ENCODE measurements at regions not wholly inside any gene's neighbourhood (a gene's known extent, or its start where the extent isn't known, plus 50 kb on each side); places are given as distances from the start of the nearest gene placed in this dataset.

DNA sequence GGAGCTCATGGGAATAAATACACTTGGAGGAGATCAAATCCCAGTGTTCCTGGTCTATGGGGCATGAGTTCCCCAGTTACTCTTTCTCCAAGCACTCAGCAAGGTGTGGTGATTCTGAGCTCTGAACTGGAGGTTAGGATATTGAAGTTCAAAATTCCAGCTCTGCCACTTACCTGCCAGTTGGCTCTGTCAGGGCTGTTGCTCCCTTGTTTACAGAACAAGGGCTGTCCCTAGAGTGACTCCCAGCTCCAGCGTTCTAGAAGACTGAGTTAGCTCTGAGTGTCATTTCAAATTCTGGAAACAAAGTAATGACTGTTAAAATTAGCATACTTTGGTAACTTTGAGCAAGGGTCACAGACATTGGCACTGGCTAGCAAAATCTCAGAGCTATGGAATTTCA lies 69.7 kb upstream of the ZBED5 start:
- Histone ChIP-seq H3K36me3 (ENCODE audit: control insufficient read depth in 2 of 2, insufficient read depth in 2 of 2, low read length in 2 of 2) (no peaks in the 10 kb centered on the region), H3K27me3 (ENCODE audit: control insufficient read depth in 1 of 2, insufficient read depth in 2 of 2, low read length in 2 of 2) (no peaks in the 10 kb centered on the region), H3K9ac (ENCODE audit: low read length in 2 of 2) (no peak overlapping the region), H3K4me3 (ENCODE audit: low read length in 2 of 2) (no peak overlapping the region), H3K4me1 (ENCODE audit: control insufficient read depth, insufficient read depth, low read length) (peaks cover 27% of the 10 kb centered on the region), H3K27ac (ENCODE audit: low read length) (peak overlapping the region; percentile 42), H3K9me3 (ENCODE audit: control insufficient read depth in 2 of 2, low read length in 2 of 2) (no peaks in the 10 kb centered on the region)

DNA sequence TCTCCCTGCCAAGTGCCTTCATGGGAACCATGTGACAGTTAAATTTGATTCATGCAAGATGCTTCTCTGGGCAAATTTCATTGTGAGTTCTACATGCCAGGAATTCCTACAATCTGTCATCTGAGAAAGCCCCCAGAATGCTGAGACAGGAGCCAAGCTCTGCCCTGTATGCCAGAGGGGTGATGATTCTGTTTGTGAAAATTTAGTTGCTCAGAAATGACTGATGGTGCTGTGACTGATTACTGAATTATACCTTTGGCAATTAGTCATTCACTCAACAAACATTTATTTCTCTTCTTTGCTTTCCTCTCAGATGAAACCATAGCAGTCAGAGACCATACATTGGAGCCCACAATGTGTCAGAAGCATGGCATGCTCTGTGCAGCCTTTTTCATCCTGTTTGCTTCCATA lies 69.0 kb upstream of the ZBED5 start:
- H3K9me3 ChIP-seq (ENCODE audit: control insufficient read depth in 2 of 2, low read length in 2 of 2) = no peaks in the 10 kb centered on the region
- H3K27ac ChIP-seq (ENCODE audit: low read length) = peak overlapping the region; percentile 37
- H3K36me3 ChIP-seq (ENCODE audit: control insufficient read depth in 2 of 2, insufficient read depth in 2 of 2, low read length in 2 of 2) = no peaks in the 10 kb centered on the region
- no peaks in the 10 kb centered on the region for H3K27me3 ChIP-seq (ENCODE audit: control insufficient read depth in 1 of 2, insufficient read depth in 2 of 2, low read length in 2 of 2)
- peaks cover 22% of the 10 kb centered on the region for H3K4me1 ChIP-seq (ENCODE audit: control insufficient read depth, insufficient read depth, low read length)
- no peak overlapping the region for H3K9ac ChIP-seq (ENCODE audit: low read length in 2 of 2)
- no peak overlapping the region for H3K4me3 ChIP-seq (ENCODE audit: low read length in 2 of 2)

DNA sequence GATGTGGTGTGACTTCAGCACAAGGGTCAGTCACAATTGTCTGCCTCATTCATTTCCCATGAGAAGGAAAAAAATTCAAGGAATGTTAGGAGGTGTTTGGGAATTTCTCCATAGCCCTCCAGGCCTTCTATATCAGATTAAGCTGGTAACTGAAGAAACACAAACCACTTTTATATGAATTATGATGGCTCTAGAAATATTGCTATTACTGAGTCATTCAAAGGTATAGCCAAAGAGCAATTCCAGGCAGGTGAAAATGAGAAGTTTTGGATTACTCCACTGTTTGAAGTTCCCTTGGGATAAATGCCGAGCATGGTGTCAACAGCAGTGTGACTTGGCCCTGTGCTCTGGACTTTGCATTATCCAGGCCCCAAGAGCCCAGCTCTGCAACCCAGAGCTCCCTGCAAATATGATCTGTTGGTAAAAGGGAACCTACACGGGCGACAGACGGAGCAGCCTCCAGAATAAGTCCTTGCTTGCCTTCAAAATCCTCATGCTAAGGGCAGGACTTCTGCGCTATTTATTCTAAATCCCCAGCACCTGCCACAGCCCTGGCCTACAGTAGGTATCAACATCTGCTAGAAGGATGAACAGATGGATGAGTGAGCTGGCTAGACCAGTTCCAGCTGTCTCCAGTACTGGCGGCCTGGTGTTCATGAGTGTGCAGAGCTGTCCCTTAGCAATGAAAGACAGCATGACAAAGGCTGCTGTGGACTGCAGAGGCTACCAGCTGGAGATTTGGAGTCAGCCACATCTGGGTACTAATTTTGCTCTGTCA lies 67.5 kb upstream of the ZBED5 start:
- H3K9me3 ChIP-seq (ENCODE audit: control insufficient read depth in 2 of 2, low read length in 2 of 2) = no peaks in the 10 kb centered on the region
- H3K4me3 ChIP-seq (ENCODE audit: low read length in 2 of 2) = no peak overlapping the region
- H3K9ac ChIP-seq (ENCODE audit: low read length in 2 of 2) = no peak overlapping the region
- H3K36me3 ChIP-seq (ENCODE audit: control insufficient read depth in 2 of 2, insufficient read depth in 2 of 2, low read length in 2 of 2) = no peaks in the 10 kb centered on the region
- no peaks in the 10 kb centered on the region for H3K27me3 ChIP-seq (ENCODE audit: control insufficient read depth in 1 of 2, insufficient read depth in 2 of 2, low read length in 2 of 2)
- peaks cover 19% of the 10 kb centered on the region for H3K4me1 ChIP-seq (ENCODE audit: control insufficient read depth, insufficient read depth, low read length)
- H3K27ac ChIP-seq (ENCODE audit: low read length) = peak overlapping the region; percentile 18

DNA sequence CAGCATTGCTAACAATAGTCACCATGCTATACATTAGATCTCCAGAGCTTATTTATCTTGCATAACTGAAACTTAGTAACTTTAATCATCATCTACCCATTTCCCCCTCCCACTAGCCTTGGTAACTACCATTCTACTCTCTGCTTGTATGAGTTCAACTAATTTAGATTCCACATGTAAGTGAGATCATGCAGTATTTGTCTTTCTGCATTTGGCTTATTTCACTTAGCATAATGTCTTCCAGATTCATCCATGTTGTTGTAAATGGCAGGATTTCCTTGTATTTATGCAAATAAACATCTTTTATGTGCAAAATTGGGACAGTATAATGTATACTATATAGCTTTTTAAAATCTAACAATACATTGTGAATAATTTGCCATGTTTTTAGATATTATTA lies 66.0 kb upstream of the ZBED5 start:
- H3K9ac ChIP-seq (ENCODE audit: low read length in 2 of 2) = no peak overlapping the region
- no peaks in the 10 kb centered on the region for H3K9me3 ChIP-seq (ENCODE audit: control insufficient read depth in 2 of 2, low read length in 2 of 2)
- H3K4me3 ChIP-seq (ENCODE audit: low read length in 2 of 2) = no peak overlapping the region
- peaks cover 16% of the 10 kb centered on the region for H3K4me1 ChIP-seq (ENCODE audit: control insufficient read depth, insufficient read depth, low read length)
- H3K27me3 ChIP-seq (ENCODE audit: control insufficient read depth in 1 of 2, insufficient read depth in 2 of 2, low read length in 2 of 2) = no peaks in the 10 kb centered on the region
- H3K27ac ChIP-seq (ENCODE audit: low read length) = no peak overlapping the region
- no peaks in the 10 kb centered on the region for H3K36me3 ChIP-seq (ENCODE audit: control insufficient read depth in 2 of 2, insufficient read depth in 2 of 2, low read length in 2 of 2)

DNA sequence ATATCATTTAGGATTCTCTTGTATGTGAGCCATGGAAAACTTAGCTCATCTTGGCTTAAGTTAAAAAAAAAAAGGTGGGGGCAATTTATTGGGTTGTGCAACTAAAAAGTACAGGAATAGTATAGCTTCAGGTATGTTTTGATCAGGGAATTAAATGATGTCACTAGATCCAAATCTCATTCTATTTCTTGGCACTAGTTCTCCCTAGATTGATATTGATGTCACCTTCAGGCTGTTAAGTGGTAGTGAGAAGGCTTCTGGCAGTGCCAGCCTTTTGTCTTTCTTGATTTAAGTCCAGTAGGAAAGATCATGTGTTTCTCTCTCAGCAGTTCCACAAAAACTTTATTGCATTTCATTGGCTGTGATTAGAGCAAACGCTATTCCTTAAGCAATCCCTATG lies 65.0 kb upstream of the ZBED5 start:
- Histone ChIP-seq H3K9ac (ENCODE audit: low read length in 2 of 2) (no peak overlapping the region), H3K27me3 (ENCODE audit: control insufficient read depth in 1 of 2, insufficient read depth in 2 of 2, low read length in 2 of 2) (no peaks in the 10 kb centered on the region), H3K27ac (ENCODE audit: low read length) (no peak overlapping the region)

DNA sequence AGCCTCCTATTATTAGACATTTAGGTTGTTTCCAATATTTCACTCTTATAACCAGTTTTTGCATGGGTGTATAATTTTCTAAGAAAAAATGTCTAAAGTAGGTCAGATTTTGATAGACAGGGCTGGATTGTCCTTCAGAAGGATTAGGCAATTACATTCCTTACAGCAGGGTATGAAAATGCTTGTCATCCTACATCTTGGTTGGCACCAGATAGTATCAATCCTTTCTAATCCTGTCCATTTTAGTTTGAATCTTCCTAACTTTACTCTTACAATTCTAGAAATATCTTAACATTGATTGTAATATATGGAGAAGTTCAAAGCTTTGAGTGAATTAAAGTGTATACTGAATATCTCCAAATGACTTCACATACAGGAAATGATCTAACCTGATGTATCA lies 63.0 kb upstream of the ZBED5 start:
- Histone ChIP-seq H3K36me3 (ENCODE audit: control insufficient read depth in 2 of 2, insufficient read depth in 2 of 2, low read length in 2 of 2) (no peaks in the 10 kb centered on the region), H3K4me1 (ENCODE audit: control insufficient read depth, insufficient read depth, low read length) (peaks cover 9% of the 10 kb centered on the region), H3K9me3 (ENCODE audit: control insufficient read depth in 2 of 2, low read length in 2 of 2) (no peaks in the 10 kb centered on the region), H3K27ac (ENCODE audit: low read length) (no peak overlapping the region), H3K4me3 (ENCODE audit: low read length in 2 of 2) (no peak overlapping the region), H3K27me3 (ENCODE audit: control insufficient read depth in 1 of 2, insufficient read depth in 2 of 2, low read length in 2 of 2) (no peaks in the 10 kb centered on the region), H3K9ac (ENCODE audit: low read length in 2 of 2) (no peak overlapping the region)

More for the DNA sequence above, 65.0 kb upstream of the ZBED5 start:
- no peaks in the 10 kb centered on the region for H3K9me3 ChIP-seq (ENCODE audit: control insufficient read depth in 2 of 2, low read length in 2 of 2)
- H3K4me3 ChIP-seq (ENCODE audit: low read length in 2 of 2) = no peak overlapping the region
- H3K36me3 ChIP-seq (ENCODE audit: control insufficient read depth in 2 of 2, insufficient read depth in 2 of 2, low read length in 2 of 2) = no peaks in the 10 kb centered on the region
- H3K4me1 ChIP-seq (ENCODE audit: control insufficient read depth, insufficient read depth, low read length) = peaks cover 16% of the 10 kb centered on the region

DNA sequence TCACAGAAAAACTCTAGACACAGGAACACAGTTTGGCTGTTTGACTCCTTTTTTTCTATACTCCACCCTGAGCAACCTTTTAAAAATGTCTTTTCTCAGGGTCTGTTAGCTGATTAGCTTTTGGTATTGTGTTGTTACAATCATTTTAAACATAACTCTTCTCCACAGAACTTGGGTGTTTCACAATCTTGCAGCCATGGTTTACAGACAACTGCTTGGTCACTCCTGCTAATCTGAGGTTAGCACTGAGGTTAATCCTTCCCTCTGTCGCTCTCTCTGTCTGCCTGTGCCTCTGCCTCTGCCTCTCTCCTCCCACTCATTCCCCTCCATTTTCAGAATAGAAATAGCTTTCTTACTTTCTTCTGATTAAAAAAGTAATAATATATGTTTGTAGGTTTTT lies 62.4 kb upstream of the ZBED5 start:
- Histone ChIP-seq H3K4me1 (ENCODE audit: control insufficient read depth, insufficient read depth, low read length) (peaks cover 3% of the 10 kb centered on the region), H3K27me3 (ENCODE audit: control insufficient read depth in 1 of 2, insufficient read depth in 2 of 2, low read length in 2 of 2) (no peaks in the 10 kb centered on the region), H3K9ac (ENCODE audit: low read length in 2 of 2) (no peak overlapping the region), H3K36me3 (ENCODE audit: control insufficient read depth in 2 of 2, insufficient read depth in 2 of 2, low read length in 2 of 2) (no peaks in the 10 kb centered on the region), H3K4me3 (ENCODE audit: low read length in 2 of 2) (no peak overlapping the region), H3K9me3 (ENCODE audit: control insufficient read depth in 2 of 2, low read length in 2 of 2) (no peaks in the 10 kb centered on the region), H3K27ac (ENCODE audit: low read length) (no peak overlapping the region)

DNA sequence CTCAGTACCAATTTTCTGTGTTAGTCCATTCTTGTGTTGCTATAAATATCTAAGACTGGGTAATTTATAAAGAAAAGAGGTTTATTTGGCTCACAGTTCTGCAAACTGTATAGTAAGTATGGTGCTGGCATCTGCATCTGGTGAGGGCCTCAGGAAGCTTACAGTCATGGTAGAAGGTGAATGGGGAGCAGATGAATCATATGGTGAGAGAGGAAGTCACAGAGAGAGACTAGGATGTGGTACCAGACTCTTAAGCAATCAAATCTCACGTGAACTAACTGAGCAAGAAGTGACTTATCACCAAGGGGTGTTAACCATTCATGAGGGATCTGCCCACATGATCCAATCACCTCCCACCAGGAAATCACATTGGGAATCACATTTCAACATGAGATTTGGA lies 60.8 kb upstream of the ZBED5 start:
- Histone ChIP-seq H3K36me3 (ENCODE audit: control insufficient read depth in 2 of 2, insufficient read depth in 2 of 2, low read length in 2 of 2) (no peaks in the 10 kb centered on the region), H3K27ac (ENCODE audit: low read length) (no peak overlapping the region), H3K4me1 (ENCODE audit: control insufficient read depth, insufficient read depth, low read length) (no peaks in the 10 kb centered on the region), H3K27me3 (ENCODE audit: control insufficient read depth in 1 of 2, insufficient read depth in 2 of 2, low read length in 2 of 2) (no peaks in the 10 kb centered on the region), H3K9ac (ENCODE audit: low read length in 2 of 2) (no peak overlapping the region), H3K9me3 (ENCODE audit: control insufficient read depth in 2 of 2, low read length in 2 of 2) (no peaks in the 10 kb centered on the region), H3K4me3 (ENCODE audit: low read length in 2 of 2) (no peak overlapping the region)

DNA sequence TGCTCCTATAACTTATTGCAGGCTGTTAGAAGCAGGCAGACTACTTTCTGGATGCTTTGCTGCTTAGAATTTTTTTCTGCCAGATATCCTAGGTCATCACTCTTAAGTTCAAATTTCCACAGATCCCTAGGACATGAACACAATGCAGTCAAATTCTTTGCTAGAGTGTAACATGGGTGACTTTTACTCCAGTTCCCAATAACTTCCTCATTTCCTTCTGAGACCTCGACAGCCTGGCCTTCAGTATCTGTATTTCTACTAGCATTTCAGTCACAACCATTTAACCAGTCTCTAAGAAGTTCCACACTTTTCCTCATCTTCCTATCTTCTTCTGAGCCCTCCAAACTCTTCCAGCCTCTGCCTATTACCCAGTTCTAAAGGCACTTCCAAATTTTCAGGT lies 60.4 kb upstream of the ZBED5 start:
- no peak overlapping the region for H3K9ac ChIP-seq (ENCODE audit: low read length in 2 of 2)
- no peaks in the 10 kb centered on the region for H3K4me1 ChIP-seq (ENCODE audit: control insufficient read depth, insufficient read depth, low read length)
- H3K9me3 ChIP-seq (ENCODE audit: control insufficient read depth in 2 of 2, low read length in 2 of 2) = no peaks in the 10 kb centered on the region
- H3K36me3 ChIP-seq (ENCODE audit: control insufficient read depth in 2 of 2, insufficient read depth in 2 of 2, low read length in 2 of 2) = no peaks in the 10 kb centered on the region
- H3K27me3 ChIP-seq (ENCODE audit: control insufficient read depth in 1 of 2, insufficient read depth in 2 of 2, low read length in 2 of 2) = no peaks in the 10 kb centered on the region
- H3K27ac ChIP-seq (ENCODE audit: low read length) = no peak overlapping the region
- no peak overlapping the region for H3K4me3 ChIP-seq (ENCODE audit: low read length in 2 of 2)

DNA sequence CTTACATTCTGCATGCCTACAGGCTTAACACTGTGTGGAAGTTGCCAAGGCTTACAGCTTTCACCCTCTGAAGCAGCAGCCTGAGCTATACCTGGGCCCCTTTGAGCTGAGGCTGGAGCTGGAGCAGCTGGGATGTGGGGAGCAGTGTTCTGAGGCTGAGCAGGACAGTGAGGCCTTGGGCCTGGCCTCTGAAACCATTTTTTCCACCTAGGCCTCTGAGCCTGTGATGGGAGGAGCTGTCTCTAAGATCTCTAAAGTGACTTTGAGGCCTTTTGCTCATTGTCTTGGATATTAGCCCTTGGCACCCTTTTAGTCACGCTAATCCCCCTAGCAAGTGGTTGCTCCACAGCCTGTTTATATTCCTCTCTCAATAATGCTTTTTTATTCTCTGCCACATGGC lies 59.9 kb upstream of the ZBED5 start:
- no peak overlapping the region for H3K9ac ChIP-seq (ENCODE audit: low read length in 2 of 2)
- no peak overlapping the region for H3K27ac ChIP-seq (ENCODE audit: low read length)
- H3K9me3 ChIP-seq (ENCODE audit: control insufficient read depth in 2 of 2, low read length in 2 of 2) = no peaks in the 10 kb centered on the region
- no peaks in the 10 kb centered on the region for H3K27me3 ChIP-seq (ENCODE audit: control insufficient read depth in 1 of 2, insufficient read depth in 2 of 2, low read length in 2 of 2)
- no peaks in the 10 kb centered on the region for H3K36me3 ChIP-seq (ENCODE audit: control insufficient read depth in 2 of 2, insufficient read depth in 2 of 2, low read length in 2 of 2)
- H3K4me3 ChIP-seq (ENCODE audit: low read length in 2 of 2) = no peak overlapping the region
- no peaks in the 10 kb centered on the region for H3K4me1 ChIP-seq (ENCODE audit: control insufficient read depth, insufficient read depth, low read length)

DNA sequence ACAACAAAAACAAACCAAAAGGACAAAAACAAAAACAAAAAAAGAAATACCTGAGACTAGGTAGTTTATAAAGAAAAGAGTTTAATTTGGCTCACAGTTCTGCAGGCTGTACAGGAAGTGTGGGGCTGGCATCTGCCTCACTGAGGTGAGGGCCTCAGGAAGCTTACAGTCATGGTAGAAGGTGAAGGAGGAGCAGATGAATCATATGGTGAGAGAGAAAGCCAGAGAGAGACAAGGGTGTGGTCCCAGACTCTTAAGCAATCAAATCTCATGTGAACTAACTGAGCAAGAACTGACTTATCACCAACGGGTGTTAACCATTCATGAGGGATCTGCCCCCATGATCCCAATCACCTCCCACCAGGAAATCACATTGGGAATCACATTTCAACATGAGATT lies 58.8 kb upstream of the ZBED5 start:
- no peak overlapping the region for H3K27ac ChIP-seq (ENCODE audit: low read length)
- no peaks in the 10 kb centered on the region for H3K36me3 ChIP-seq (ENCODE audit: control insufficient read depth in 2 of 2, insufficient read depth in 2 of 2, low read length in 2 of 2)
- H3K9me3 ChIP-seq (ENCODE audit: control insufficient read depth in 2 of 2, low read length in 2 of 2) = no peaks in the 10 kb centered on the region
- H3K27me3 ChIP-seq (ENCODE audit: control insufficient read depth in 1 of 2, insufficient read depth in 2 of 2, low read length in 2 of 2) = no peaks in the 10 kb centered on the region
- no peak overlapping the region for H3K4me3 ChIP-seq (ENCODE audit: low read length in 2 of 2)
- peaks cover 2% of the 10 kb centered on the region for H3K4me1 ChIP-seq (ENCODE audit: control insufficient read depth, insufficient read depth, low read length)
- H3K9ac ChIP-seq (ENCODE audit: low read length in 2 of 2) = no peak overlapping the region

All from stomach smooth muscle (tissue), 2 donors.